HEK293 (cell line): ENCODE measurements at regions not wholly inside any gene's neighbourhood (a gene's known extent, or its start where the extent isn't known, plus 50 kb on each side); places are given as distances from the start of the nearest gene placed in this dataset.

Experiments
- TCF7L2 ChIP-seq: IDR thresholded peaks from 2 replicates; pipeline ENCODE4 v1.6.1; 2011; ENCODE audit warnings: low read depth, mild to moderate bottlenecking, inconsistent platforms, low read length, moderate library complexity, borderline replicate concordance
- ZSCAN23 ChIP-seq: fragments of 450-650 bp; formaldehyde crosslinking; IDR thresholded peaks from 2 replicates; pipeline ENCODE4 v1.5.1; 2016; ENCODE audit warnings: missing biosample characterization, missing genetic modification characterization
- TF ChIP-seq, protein P1 (sequence below): fragments of 450-650 bp; formaldehyde crosslinking; IDR thresholded peaks from 2 replicates; pipeline ENCODE4 v1.5.1; 2016; ENCODE audit warnings: missing biosample characterization, missing genetic modification characterization
- TF ChIP-seq, protein P2 (sequence below): fragments of 450-650 bp; IDR thresholded peaks from 2 replicates; pipeline ENCODE4 v1.5.1; 2018; ENCODE audit warnings: missing biosample characterization, missing genetic modification characterization

DNA sequence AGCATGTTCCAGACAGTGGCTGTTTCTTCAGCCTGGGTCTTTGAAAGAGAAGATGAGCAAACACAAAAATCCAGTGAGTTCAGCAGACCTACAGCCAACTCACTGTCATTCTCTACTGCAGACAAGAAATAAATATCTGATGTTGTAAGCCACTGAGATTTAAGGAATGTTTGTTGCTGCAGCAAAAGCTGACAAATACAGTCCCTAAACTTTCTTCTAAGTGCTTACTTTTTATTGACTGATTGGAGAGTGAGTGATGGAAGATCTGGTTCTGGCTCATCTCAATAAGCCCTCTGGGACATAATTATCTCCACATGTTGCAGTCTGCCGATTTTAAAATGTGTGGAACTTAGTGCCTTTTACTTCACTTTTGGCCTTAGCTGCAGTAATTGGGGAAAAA, 69.9 kb upstream of the LMNB1 start:
- no peak for TF ChIP-seq TCF7L2
- TF ChIP-seq, protein P1, sequence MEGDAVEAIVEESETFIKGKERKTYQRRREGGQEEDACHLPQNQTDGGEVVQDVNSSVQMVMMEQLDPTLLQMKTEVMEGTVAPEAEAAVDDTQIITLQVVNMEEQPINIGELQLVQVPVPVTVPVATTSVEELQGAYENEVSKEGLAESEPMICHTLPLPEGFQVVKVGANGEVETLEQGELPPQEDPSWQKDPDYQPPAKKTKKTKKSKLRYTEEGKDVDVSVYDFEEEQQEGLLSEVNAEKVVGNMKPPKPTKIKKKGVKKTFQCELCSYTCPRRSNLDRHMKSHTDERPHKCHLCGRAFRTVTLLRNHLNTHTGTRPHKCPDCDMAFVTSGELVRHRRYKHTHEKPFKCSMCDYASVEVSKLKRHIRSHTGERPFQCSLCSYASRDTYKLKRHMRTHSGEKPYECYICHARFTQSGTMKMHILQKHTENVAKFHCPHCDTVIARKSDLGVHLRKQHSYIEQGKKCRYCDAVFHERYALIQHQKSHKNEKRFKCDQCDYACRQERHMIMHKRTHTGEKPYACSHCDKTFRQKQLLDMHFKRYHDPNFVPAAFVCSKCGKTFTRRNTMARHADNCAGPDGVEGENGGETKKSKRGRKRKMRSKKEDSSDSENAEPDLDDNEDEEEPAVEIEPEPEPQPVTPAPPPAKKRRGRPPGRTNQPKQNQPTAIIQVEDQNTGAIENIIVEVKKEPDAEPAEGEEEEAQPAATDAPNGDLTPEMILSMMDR (tag by site-specific recombination): no peak
- no peak for TF ChIP-seq ZSCAN23 (tag by site-specific recombination)
- TF ChIP-seq, protein P2, sequence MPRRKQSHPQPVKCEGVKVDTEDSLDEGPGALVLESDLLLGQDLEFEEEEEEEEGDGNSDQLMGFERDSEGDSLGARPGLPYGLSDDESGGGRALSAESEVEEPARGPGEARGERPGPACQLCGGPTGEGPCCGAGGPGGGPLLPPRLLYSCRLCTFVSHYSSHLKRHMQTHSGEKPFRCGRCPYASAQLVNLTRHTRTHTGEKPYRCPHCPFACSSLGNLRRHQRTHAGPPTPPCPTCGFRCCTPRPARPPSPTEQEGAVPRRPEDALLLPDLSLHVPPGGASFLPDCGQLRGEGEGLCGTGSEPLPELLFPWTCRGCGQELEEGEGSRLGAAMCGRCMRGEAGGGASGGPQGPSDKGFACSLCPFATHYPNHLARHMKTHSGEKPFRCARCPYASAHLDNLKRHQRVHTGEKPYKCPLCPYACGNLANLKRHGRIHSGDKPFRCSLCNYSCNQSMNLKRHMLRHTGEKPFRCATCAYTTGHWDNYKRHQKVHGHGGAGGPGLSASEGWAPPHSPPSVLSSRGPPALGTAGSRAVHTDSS (tag by site-specific recombination): no peak
